ENCODE measurements at regions not wholly inside any gene's neighbourhood (a gene's known extent, or its start where the extent isn't known, plus 50 kb on each side); places are given as distances from the start of the nearest gene placed in this dataset.

DNA sequence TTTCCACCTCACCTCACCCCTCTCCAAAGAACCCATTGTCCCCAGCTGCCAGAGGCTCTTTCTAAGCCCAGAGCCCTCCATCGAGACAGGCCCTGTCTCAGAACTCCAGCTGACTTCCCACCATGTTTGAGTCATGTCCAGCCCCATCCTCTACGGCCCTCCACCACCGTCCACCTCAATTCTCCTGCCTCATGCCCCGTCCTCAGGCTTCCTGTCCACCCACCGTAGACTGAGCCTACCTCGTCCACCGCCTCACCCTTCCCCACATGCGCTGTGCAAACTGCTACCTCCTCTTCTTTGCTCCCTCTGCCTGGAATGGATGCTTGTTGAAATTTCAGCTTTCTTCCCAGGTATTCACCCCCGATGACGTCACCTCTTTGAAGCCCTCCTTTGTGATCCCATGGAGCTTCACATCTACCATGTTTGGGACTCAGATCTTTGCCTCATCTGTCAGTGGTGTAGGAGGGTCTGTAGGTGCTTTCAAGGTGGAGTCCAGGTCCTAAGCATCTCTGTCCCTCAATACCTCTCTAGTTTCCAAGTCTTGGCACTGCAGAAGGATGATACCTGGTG is 149.0 kb downstream of the MRM1 start:
- TF ChIP-seq, protein P1, sequence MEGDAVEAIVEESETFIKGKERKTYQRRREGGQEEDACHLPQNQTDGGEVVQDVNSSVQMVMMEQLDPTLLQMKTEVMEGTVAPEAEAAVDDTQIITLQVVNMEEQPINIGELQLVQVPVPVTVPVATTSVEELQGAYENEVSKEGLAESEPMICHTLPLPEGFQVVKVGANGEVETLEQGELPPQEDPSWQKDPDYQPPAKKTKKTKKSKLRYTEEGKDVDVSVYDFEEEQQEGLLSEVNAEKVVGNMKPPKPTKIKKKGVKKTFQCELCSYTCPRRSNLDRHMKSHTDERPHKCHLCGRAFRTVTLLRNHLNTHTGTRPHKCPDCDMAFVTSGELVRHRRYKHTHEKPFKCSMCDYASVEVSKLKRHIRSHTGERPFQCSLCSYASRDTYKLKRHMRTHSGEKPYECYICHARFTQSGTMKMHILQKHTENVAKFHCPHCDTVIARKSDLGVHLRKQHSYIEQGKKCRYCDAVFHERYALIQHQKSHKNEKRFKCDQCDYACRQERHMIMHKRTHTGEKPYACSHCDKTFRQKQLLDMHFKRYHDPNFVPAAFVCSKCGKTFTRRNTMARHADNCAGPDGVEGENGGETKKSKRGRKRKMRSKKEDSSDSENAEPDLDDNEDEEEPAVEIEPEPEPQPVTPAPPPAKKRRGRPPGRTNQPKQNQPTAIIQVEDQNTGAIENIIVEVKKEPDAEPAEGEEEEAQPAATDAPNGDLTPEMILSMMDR (IDR thresholded peaks at IDR 0.05 in 4 of 5, conservative IDR thresholded peaks at IDR 0.05 in 1 of 5), result no peak
- TF ChIP-seq POLR2A (IDR thresholded peaks at IDR 0.05), result no peak
